ENCODE measurements at regions not wholly inside any gene's neighbourhood (a gene's known extent, or its start where the extent isn't known, plus 50 kb on each side); places are given as distances from the start of the nearest gene placed in this dataset.
"Not testable (repeated sequence)": the region's sequence is repeated elsewhere in the genome, so short reads cannot be mapped to it uniquely, and the experiment has no call there.

GRCh38 chr4:31687717-31688342, 967.7 kb downstream of the PCDH7 start:
- H3K4me3 ChIP-seq (ENCODE audit: low read length), result no peak overlapping the region
- DNase-seq (ENCODE audit: low read depth, low spot score), result no peak

- no peak for DNase-seq (ENCODE audit: low read depth, low spot score)
- no peak overlapping the region for H3K4me3 ChIP-seq (ENCODE audit: low read length)
Measured at GRCh38 chr4:31692399-31692940, 972.3 kb downstream of the PCDH7 start.

DNA sequence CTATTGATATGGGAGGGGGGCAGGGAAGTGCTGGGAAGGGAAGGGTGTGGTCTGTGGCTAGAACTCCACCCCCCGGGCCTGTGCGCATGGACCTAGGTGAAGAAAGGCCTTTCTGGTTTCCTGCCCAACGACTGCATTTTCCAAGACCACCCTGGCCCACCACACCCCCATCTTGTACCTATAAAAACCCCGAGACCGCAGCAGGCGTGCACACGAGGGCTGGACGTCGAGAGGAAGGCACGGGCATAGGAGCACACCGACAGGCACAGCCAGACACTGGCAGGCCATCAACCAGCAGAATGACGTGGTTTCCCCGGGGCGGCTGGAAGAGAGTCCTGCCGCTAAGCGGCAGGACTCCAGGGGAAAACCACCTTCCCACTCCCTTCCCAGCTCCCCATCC, 981.1 kb downstream of the PCDH7 start:
- DNase-seq (ENCODE audit: low read depth, low spot score), result no peak
- no peak overlapping the region for H3K4me3 ChIP-seq (ENCODE audit: low read length)

DNA sequence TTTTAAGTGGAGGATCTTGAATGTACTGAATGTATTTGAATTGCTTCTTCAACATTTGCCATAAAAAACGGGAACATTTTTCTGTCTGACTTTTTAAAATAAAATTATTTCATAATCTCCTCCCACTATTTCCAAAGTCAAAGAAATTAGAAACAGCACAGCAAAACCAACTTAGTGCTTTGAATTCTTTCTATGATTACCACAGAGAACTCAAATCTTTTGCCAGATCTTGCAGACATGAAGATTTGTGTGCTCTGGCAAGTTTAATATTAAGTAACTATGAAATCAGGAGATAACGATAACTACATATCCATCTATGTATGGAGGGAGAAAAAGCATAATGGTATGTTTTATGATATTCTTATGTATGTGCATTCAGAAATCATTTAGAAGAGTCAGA, 982.2 kb downstream of the PCDH7 start:
- H3K4me3 ChIP-seq (ENCODE audit: low read length), result no peak overlapping the region
- no peak for DNase-seq (ENCODE audit: low read depth, low spot score)

GRCh38 chr4:31714238-31714637, 994.1 kb downstream of the PCDH7 start:
- no peak for DNase-seq (ENCODE audit: low read depth, low spot score)
- no peak overlapping the region for H3K4me3 ChIP-seq (ENCODE audit: low read length)

GRCh38 chr4:31715302-31715701, 995.1 kb downstream of the PCDH7 start:
- no peak overlapping the region for H3K4me3 ChIP-seq (ENCODE audit: low read length)
- DNase-seq (ENCODE audit: low read depth, low spot score), result no peak

GRCh38 chr4:31727030-31727429, 1006.9 kb downstream of the PCDH7 start:
- no peak for DNase-seq (ENCODE audit: low read depth, low spot score)
- H3K4me3 ChIP-seq (ENCODE audit: low read length), result no peak overlapping the region

DNA sequence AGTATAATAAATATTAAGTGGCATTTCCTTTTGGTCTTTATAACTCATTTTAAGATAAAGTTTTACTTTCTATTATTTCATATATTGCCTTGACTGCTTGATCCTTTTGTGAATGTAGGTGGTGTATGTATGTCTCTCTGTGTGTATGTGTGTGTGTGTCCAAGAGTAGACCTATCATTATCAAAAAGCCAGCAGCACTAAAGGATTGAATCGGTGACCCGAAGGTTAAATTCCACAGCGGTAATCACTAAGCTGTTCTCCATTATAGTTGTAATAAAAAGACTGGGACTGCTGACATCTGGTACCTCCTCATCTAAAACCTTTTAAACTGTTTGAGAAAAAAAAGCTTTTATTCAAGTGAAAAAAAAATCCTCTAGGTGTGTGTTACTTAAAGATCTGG, 1014.8 kb downstream of the PCDH7 start:
- no peak for DNase-seq (ENCODE audit: low read depth, low spot score)
- no peak overlapping the region for H3K4me3 ChIP-seq (ENCODE audit: low read length)

DNA sequence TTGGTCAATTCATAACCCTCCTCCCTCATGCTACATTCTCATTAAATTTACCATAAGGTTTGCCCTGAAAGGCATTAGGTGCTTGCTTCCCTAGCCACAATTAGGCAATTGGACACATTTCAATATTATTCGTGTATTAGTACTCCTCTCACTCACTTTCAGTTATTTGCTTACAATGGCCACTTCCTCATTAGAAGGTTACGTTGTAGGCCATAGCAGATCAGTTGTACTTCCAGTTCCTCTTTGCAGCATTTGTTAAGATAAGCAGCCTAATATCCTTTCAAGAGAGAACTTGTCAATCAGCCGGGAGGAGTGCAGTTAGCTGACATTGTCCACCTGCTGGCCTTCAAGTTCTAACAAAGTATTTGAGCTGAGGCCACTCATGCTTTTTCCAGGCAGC, 1017.2 kb downstream of the PCDH7 start:
- no peak overlapping the region for H3K4me3 ChIP-seq (ENCODE audit: low read length)
- no peak for DNase-seq (ENCODE audit: low read depth, low spot score)

- no peak for DNase-seq (ENCODE audit: low read depth, low spot score)
- no peak overlapping the region for H3K4me3 ChIP-seq (ENCODE audit: low read length)
Measured at GRCh38 chr4:31741326-31741725, 1021.2 kb downstream of the PCDH7 start.

DNA sequence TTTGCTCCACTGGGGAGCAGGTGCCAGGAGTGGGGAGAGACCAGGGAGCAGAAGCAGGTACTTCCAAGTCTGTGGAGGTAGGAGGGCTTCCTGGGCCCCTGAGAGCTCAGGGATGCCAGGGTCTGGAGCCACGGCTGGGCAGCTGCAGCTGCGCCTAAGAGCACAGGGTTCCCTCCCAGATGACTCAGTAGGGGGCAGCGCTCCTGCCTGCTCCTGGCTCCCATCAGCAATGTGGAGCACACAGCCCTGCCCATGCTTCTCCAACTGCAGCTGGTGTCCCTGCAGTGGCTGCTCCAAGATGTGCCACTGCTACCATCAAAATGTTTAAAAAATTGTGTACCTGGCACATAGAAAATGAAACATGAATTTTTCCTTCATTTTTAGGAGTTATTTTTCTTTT, 1028.2 kb downstream of the PCDH7 start:
- no peak for DNase-seq (ENCODE audit: low read depth, low spot score)
- no peak overlapping the region for H3K4me3 ChIP-seq (ENCODE audit: low read length)

DNA sequence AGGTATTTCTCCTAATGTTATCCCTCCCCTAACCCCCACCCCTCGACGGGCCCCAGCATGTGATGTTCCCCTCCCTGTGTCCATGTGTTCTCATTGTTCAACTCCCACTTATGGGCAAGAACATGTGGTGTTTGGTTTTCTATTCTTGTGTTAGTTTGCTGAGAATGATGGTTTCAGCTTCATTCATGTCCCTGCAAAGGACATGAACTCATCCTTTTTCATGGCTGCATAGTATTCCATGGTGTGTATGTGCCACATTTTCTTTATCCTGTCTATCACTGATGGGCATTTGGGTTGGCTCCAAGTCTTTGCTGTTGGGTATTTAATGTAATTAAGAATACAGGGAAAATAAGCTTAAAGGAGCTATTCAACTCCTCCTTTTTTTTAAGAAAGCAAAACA, 1030.4 kb downstream of the PCDH7 start:
- not testable (repeated sequence) for H3K4me3 ChIP-seq (ENCODE audit: low read length); DNase-seq (ENCODE audit: low read depth, low spot score)

DNA sequence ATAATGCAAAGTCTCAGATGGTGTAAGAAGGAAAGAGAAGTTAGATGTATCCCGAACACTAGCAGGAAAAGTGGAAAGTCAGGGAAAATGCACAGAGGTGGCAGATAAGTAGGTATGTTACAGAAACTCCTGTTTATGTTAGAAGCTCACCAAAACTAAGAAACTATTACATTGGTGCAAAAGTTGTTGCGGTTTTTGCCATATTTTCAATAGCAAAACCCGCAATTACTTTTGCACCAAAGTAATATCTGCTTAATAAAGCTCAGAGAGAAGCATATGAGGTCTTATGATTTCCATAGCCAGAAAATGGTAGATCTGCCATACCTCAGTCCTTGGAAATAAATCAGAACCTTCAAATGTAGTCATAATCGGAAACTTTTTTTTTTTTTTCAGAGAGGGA, 1035.6 kb downstream of the PCDH7 start:
- DNase-seq (ENCODE audit: low read depth, low spot score), result no peak

GRCh38 chr4:31768756-31769155, 1048.6 kb downstream of the PCDH7 start:
- DNase-seq (ENCODE audit: low read depth, low spot score), result no peak

More for the DNA sequence above, 1035.6 kb downstream of the PCDH7 start:
- no peak overlapping the region for H3K4me3 ChIP-seq (ENCODE audit: low read length)

GRCh38 chr4:31783311-31783710, 1063.1 kb downstream of the PCDH7 start:
- no peak overlapping the region for H3K4me3 ChIP-seq (ENCODE audit: low read length)
- DNase-seq (ENCODE audit: low read depth, low spot score), result no peak

More at GRCh38 chr4:31768756-31769155, 1048.6 kb downstream of the PCDH7 start:
- no peak overlapping the region for H3K4me3 ChIP-seq (ENCODE audit: low read length)

- no peak for DNase-seq (ENCODE audit: low read depth, low spot score)
- no peak overlapping the region for H3K4me3 ChIP-seq (ENCODE audit: low read length)
Measured at GRCh38 chr4:31784558-31784957, 1064.4 kb downstream of the PCDH7 start.

- H3K4me3 ChIP-seq (ENCODE audit: low read length), result no peak overlapping the region
- DNase-seq (ENCODE audit: low read depth, low spot score), result no peak
Measured at GRCh38 chr4:31787701-31788100, 1067.5 kb downstream of the PCDH7 start.

GRCh38 chr4:31788676-31789075, 1068.5 kb downstream of the PCDH7 start:
- DNase-seq (ENCODE audit: low read depth, low spot score), result no peak
- H3K4me3 ChIP-seq (ENCODE audit: low read length), result no peak overlapping the region

DNA sequence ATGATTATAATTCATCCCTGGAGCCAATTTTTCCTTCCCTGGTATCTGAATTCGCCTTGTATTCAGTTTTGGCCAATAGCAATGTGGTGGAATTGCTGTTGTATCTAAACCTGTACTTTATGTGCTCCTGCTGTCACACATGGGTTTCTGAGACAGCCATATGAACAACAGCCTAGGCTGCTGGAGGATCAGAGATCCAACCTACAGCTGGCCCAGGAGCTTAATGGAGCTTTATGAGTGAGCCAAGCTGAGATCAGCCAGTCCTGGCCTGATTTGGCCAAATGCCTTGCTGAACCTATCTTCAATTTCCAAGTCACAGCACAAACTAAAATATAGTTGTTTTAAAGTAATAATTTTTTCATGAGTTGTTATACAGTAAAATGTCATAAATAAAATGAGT, 1071.5 kb downstream of the PCDH7 start:
- H3K4me3 ChIP-seq (ENCODE audit: low read length), result no peak overlapping the region
- no peak for DNase-seq (ENCODE audit: low read depth, low spot score)

DNA sequence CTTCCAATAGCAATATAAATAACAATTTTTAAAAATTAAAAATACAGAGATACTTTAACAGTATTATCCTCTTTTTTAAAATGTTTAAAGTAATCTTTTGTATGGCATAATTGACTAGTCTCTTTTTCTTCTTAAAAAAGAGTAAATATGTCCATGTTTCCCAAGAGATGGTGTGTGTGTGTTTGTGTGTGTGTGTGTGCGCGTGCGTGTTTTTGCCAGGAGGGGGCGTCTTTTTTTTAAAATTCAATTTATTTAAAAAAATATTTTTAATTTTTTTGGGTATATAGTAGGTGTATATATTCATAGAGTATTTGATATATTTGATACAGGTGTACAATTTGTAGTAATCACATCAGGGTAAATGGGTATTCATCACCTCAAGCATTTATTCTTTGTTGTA, 1073.7 kb downstream of the PCDH7 start:
- no peak overlapping the region for H3K4me3 ChIP-seq (ENCODE audit: low read length)
- peak; percentile 3 for DNase-seq (ENCODE audit: low read depth, low spot score)

DNA sequence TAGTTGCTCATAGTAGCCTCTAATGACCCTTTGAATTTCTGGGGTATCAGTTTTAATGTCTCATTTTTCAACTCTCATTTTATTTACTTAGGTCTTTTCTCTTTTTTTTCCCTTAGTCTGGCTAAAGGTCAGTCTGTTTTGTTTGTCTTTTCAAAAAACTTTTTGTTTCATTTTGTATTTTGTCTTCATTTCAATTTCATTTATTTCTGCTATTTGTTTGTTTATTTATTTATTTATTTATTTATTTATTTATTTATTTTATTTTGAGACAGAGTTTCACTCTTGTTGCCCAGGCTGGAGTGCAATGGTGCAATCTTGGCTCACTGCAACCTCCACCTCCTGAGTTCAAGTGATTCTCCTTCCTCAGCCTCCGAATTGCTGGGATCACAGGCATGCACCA, 1076.9 kb downstream of the PCDH7 start:
- not testable (repeated sequence) for H3K4me3 ChIP-seq (ENCODE audit: low read length); DNase-seq (ENCODE audit: low read depth, low spot score)
